HCT116 (cell line): ENCODE measurements at regions not wholly inside any gene's neighbourhood (a gene's known extent, or its start where the extent isn't known, plus 50 kb on each side); places are given as distances from the start of the nearest gene placed in this dataset.

Experiments
- JUND ChIP-seq: IDR thresholded peaks from 2 replicates; pipeline ENCODE4 v1.6.1; 2012
- POLR2A ChIP-seq: IDR thresholded peaks from 2 replicates; pipeline ENCODE4 v1.7.0; 2011; ENCODE audit warnings: borderline replicate concordance; ENCODE audit not compliant: insufficient read depth, insufficient read length; ENCODE audit errors: extremely low read depth
- RAD21 ChIP-seq: IDR thresholded peaks from 2 replicates; pipeline ENCODE4 v1.6.1; 2012; ENCODE audit warnings: low read depth, mild to moderate bottlenecking
- SP1 ChIP-seq: IDR thresholded peaks from 2 replicates; pipeline ENCODE4 v1.6.1; 2012; ENCODE audit warnings: low read depth
- TF ChIP-seq, protein P1 (sequence below): IDR thresholded peaks from 2 replicates; pipeline ENCODE4 v1.6.1; 2012

- TF ChIP-seq JUND (no peak), POLR2A (no peak), SP1 (no peak), RAD21 (no peak)
- TF ChIP-seq, protein P1, sequence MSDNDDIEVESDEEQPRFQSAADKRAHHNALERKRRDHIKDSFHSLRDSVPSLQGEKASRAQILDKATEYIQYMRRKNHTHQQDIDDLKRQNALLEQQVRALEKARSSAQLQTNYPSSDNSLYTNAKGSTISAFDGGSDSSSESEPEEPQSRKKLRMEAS = no peak
Observed at GRCh38 chr1:187631984-187632383, 803.2 kb downstream of the PLA2G4A start.
